GM18517 (cell line): ENCODE measurements at regions not wholly inside any gene's neighbourhood (a gene's known extent, or its start where the extent isn't known, plus 50 kb on each side); places are given as distances from the start of the nearest gene placed in this dataset.
"Not testable (repeated sequence)": the region's sequence is repeated elsewhere in the genome, so short reads cannot be mapped to it uniquely, and the experiment has no call there.

Experiments
- ATAC-seq: cut with Tn5 transposase; IDR thresholded peaks from one replicate; pipeline ENCODE4 v1.9.1; 2021; ENCODE audit warnings: mild to moderate bottlenecking, moderate library complexity; ENCODE audit not compliant: unreplicated experiment

GRCh38 chr15:96466389-96466947 lies 136.0 kb downstream of the NR2F2 start:
- no peak for ATAC-seq

- ATAC-seq: no peak
These were observed 137.5 kb downstream of the NR2F2 start for GRCh38 chr15:96468036-96468435.

- ATAC-seq: no peak
These were observed 140.3 kb downstream of the NR2F2 start for GRCh38 chr15:96470681-96471310.

GRCh38 chr15:96472681-96473080 lies 142.2 kb downstream of the NR2F2 start:
- no peak for ATAC-seq

- ATAC-seq: no peak
These were observed 143.1 kb downstream of the NR2F2 start for GRCh38 chr15:96473556-96473955.

GRCh38 chr15:96474231-96474664 lies 143.7 kb downstream of the NR2F2 start:
- ATAC-seq: no peak

- no peak for ATAC-seq
These were observed 146.7 kb downstream of the NR2F2 start for GRCh38 chr15:96477227-96477626.

GRCh38 chr15:96484412-96484811 lies 153.9 kb downstream of the NR2F2 start:
- not testable (repeated sequence) for ATAC-seq

- no peak for ATAC-seq
These were observed 154.3 kb downstream of the NR2F2 start for GRCh38 chr15:96484830-96485229.

- no peak for ATAC-seq
These were observed 156.7 kb downstream of the NR2F2 start for GRCh38 chr15:96487245-96487644.

- ATAC-seq: not testable (repeated sequence)
These were observed 160.7 kb downstream of the NR2F2 start for GRCh38 chr15:96491066-96491699.

GRCh38 chr15:96491700-96492644 lies 161.5 kb downstream of the NR2F2 start:
- ATAC-seq: not testable (repeated sequence)

GRCh38 chr15:96494505-96494904 lies 164.0 kb downstream of the NR2F2 start:
- no peak for ATAC-seq

GRCh38 chr15:96495386-96495785 lies 164.9 kb downstream of the NR2F2 start:
- ATAC-seq: no peak

- no peak for ATAC-seq
These were observed 167.5 kb downstream of the NR2F2 start for GRCh38 chr15:96497951-96498350.

- ATAC-seq: no peak
These were observed 170.0 kb downstream of the NR2F2 start for GRCh38 chr15:96500508-96500907.

GRCh38 chr15:96501362-96501761 lies 170.9 kb downstream of the NR2F2 start:
- no peak for ATAC-seq

- ATAC-seq: no peak
These were observed 171.7 kb downstream of the NR2F2 start for GRCh38 chr15:96502196-96502595.

GRCh38 chr15:96503276-96503675 lies 172.8 kb downstream of the NR2F2 start:
- ATAC-seq: no peak

- no peak for ATAC-seq
These were observed 173.9 kb downstream of the NR2F2 start for GRCh38 chr15:96504371-96504770.

GRCh38 chr15:96505014-96505413 lies 174.5 kb downstream of the NR2F2 start:
- no peak for ATAC-seq
